HCT116 (cell line): ENCODE measurements at regions not wholly inside any gene's neighbourhood (a gene's known extent, or its start where the extent isn't known, plus 50 kb on each side); places are given as distances from the start of the nearest gene placed in this dataset.

Experiments
- ATAC-seq: fragments of 200-7000 bp; cut with Tn5 transposase; 2 replicates; pipeline ENCODE4 v1.9.1; 2020; ENCODE audit warnings: mild to moderate bottlenecking, moderate library complexity
- BruUV-seq: library from RNA; stranded (reverse); fragments of 400-500 nt; replicated peaks from 2 replicates; lab custom pipeline; 2021; lab: Mats Ljungman, UMichigan
- CTCF ChIA-PET: fragments of 300-600 bp; sonication (Branson Sonifier 250); formaldehyde crosslinking; loops from one replicate; lab custom pipeline; 2021; ENCODE audit warnings: antibody characterized with exemption; lab: Charles Lee
- POLR2A ChIA-PET: fragments of 300-600, 350-600 bp; sonication (Branson Sonifier 250); formaldehyde crosslinking; loops from one replicate; lab custom pipeline; 2021; ENCODE audit warnings: antibody characterized with exemption; lab: Charles Lee
- RAD21 ChIA-PET, 2 experiments: fragments of 300-600 bp; sonication (Branson Sonifier 250); formaldehyde crosslinking; loops; one replicate each; lab custom pipeline; 2023; ENCODE audit warnings: low total read pairs in 2 of 2; ENCODE audit not compliant: uncharacterized antibody in 2 of 2, unreplicated experiment in 2 of 2, low non-redundant PET in 1 of 2; lab: Charles Lee
- DNase-seq: peaks from one replicate; pipeline ENCODE4 v3.0.0-alpha.2; 2010; ENCODE audit warnings: low read depth, low spot score
- H2AFZ ChIP-seq: fragments of 200-600 bp; shearing (Covaris generic), sonication (generic); 2 replicates; pipeline ENCODE4 v1.6.1; 2017; ENCODE audit warnings: low read depth, mixed run types, mixed read lengths, antibody characterized with exemption, low read length; ENCODE audit not compliant: poor library complexity, severe bottlenecking
- H3K27ac ChIP-seq: 2 replicates; pipeline ENCODE4 v1.5.1; 2012; ENCODE audit warnings: low read depth, low read length
- H3K27me3 ChIP-seq: fragments of 200-600 bp; sonication (generic); 2 replicates; pipeline ENCODE4 v1.6.1; 2016; ENCODE audit warnings: mixed run types, low read length, mixed read lengths; ENCODE audit not compliant: insufficient read depth
- H3K36me3 ChIP-seq, 2 experiments: fragments of 200-500 bp in 1 of 2; fragments of 200-600 bp in 1 of 2; sonication (Bioruptor generic) in 1 of 2; sonication (generic) in 1 of 2; 2 replicates each; pipeline versions ENCODE4 v1.5.1 to v1.6.1; 2014 to 2016; ENCODE audit warnings: low read length in 2 of 2, inconsistent platforms in 1 of 2, mixed read lengths in 1 of 2, mixed run types in 1 of 2; ENCODE audit not compliant: insufficient read depth in 2 of 2, control insufficient read depth in 1 of 2
- H3K4me1 ChIP-seq, 2 experiments: fragments of 200-600 bp in 1 of 2; sonication (generic) in 1 of 2; 2 replicates each; pipeline versions ENCODE4 v1.5.1 to v1.6.1; 2012 to 2017; ENCODE audit warnings: low read length in 2 of 2, inconsistent platforms in 1 of 2, mild to moderate bottlenecking in 1 of 2, mixed read lengths in 1 of 2, mixed run types in 1 of 2, moderate library complexity in 1 of 2; ENCODE audit not compliant: insufficient read depth in 2 of 2, control insufficient read depth in 1 of 2
- H3K4me2 ChIP-seq: fragments of 200-600 bp; sonication (generic); 2 replicates; pipeline ENCODE4 v1.6.1; 2017; ENCODE audit warnings: mixed run types, low read length, mixed read lengths
- H3K4me3 ChIP-seq, 2 experiments: fragments of 200-600 bp in 1 of 2; sonication (generic) in 1 of 2; replicated peaks in 1 of 2; 2 replicates each; pipeline ENCODE4 v1.5.1; 2011 to 2016; ENCODE audit warnings: low read length in 2 of 2, control low read depth in 1 of 2, low read depth in 1 of 2, mild to moderate bottlenecking in 1 of 2, mixed read lengths in 1 of 2, mixed run types in 1 of 2
- H3K79me2 ChIP-seq: fragments of 200-600 bp; sonication (generic); 2 replicates; pipeline ENCODE4 v1.6.1; 2017; ENCODE audit warnings: mild to moderate bottlenecking, mixed run types, low read length, moderate library complexity, mixed read lengths; ENCODE audit not compliant: insufficient read depth
- H3K9ac ChIP-seq: fragments of 200-600 bp; sonication (generic); 2 replicates; pipeline ENCODE4 v1.6.1; 2016; ENCODE audit warnings: low read length, mixed read lengths
- H3K9me2 ChIP-seq: fragments of 200-600 bp; sonication (generic), shearing (Covaris generic); 2 replicates; pipeline ENCODE4 v1.6.1; 2017; ENCODE audit warnings: mixed run types, mild to moderate bottlenecking, moderate library complexity; ENCODE audit not compliant: insufficient read depth
- H3K9me3 ChIP-seq, 2 experiments: fragments of 200-500 bp in 1 of 2; fragments of 200-600 bp in 1 of 2; sonication (Bioruptor generic) in 1 of 2; sonication (generic) in 1 of 2; 2 replicates each; pipeline ENCODE4 v1.6.1; 2014 to 2017; ENCODE audit warnings: low read length in 2 of 2, mixed read lengths in 2 of 2, inconsistent platforms in 1 of 2, low read depth in 1 of 2, mild to moderate bottlenecking in 1 of 2, mixed run types in 1 of 2, moderate library complexity in 1 of 2; ENCODE audit not compliant: control insufficient read depth in 1 of 2, insufficient read depth in 1 of 2
- H4K20me1 ChIP-seq: fragments of 200-600 bp; sonication (generic), shearing (Covaris generic); 2 replicates; pipeline ENCODE4 v1.6.1; 2017; ENCODE audit warnings: mixed run types, mild to moderate bottlenecking, moderate library complexity; ENCODE audit not compliant: insufficient read depth
- CBX3 ChIP-seq: IDR thresholded peaks from 2 replicates; pipeline ENCODE4 v1.6.1; 2012; ENCODE audit warnings: low read depth
- CEBPB ChIP-seq: IDR thresholded peaks from 2 replicates; pipeline ENCODE4 v1.6.1; 2012; ENCODE audit warnings: low read depth
- EGR1 ChIP-seq: IDR thresholded peaks from 2 replicates; pipeline ENCODE4 v1.6.1; 2012; ENCODE audit warnings: low read depth
- JUND ChIP-seq: IDR thresholded peaks from 2 replicates; pipeline ENCODE4 v1.6.1; 2012
- POLR2A ChIP-seq: IDR thresholded peaks from 2 replicates; pipeline ENCODE4 v1.7.0; 2011; ENCODE audit warnings: borderline replicate concordance; ENCODE audit not compliant: insufficient read depth, insufficient read length; ENCODE audit errors: extremely low read depth
- POLR2AphosphoS5 ChIP-seq: IDR thresholded peaks from 2 replicates; pipeline ENCODE4 v1.6.1; 2011; ENCODE audit warnings: mild to moderate bottlenecking, low read depth, low read length, moderate library complexity
- RAD21 ChIP-seq: IDR thresholded peaks from 2 replicates; pipeline ENCODE4 v1.6.1; 2012; ENCODE audit warnings: low read depth, mild to moderate bottlenecking
- REST ChIP-seq: IDR thresholded peaks from 2 replicates; pipeline ENCODE4 v1.6.1; 2012; ENCODE audit warnings: low read depth
- SIN3A ChIP-seq: IDR thresholded peaks from 2 replicates; pipeline ENCODE4 v1.6.1; 2012; ENCODE audit warnings: low read depth
- SP1 ChIP-seq: IDR thresholded peaks from 2 replicates; pipeline ENCODE4 v1.6.1; 2012; ENCODE audit warnings: low read depth
- SRF ChIP-seq: IDR thresholded peaks from 2 replicates; pipeline ENCODE4 v1.6.1; 2012; ENCODE audit warnings: low read depth
- YY1 ChIP-seq: IDR thresholded peaks from 2 replicates; pipeline ENCODE4 v1.6.1; 2011; ENCODE audit warnings: low read length, low read depth, moderate library complexity, mild to moderate bottlenecking; ENCODE audit not compliant: insufficient replicate concordance; ENCODE audit errors: extremely low read depth
- ZFX ChIP-seq: fragments of 450-650 bp; IDR thresholded peaks from 2 replicates; pipeline ENCODE4 v1.6.1; 2017
- intact Hi-C: fragments of 100-400 bp; cut with micrococcal nuclease; formaldehyde crosslinking; loops from 2 replicates; pipeline ENCODE4 v1.10.0; 2022
- TF ChIP-seq, protein P1 (sequence below): IDR thresholded peaks from 2 replicates; pipeline ENCODE4 v1.6.1; 2012

- no peaks in the 10 kb centered on the region for H3K9me3 ChIP-seq
- ChIA-PET RAD21 (no interaction called here), POLR2A (no interaction called here), CTCF (no interaction called here)
- intact Hi-C loops = no loop called here
- H3K4me1 ChIP-seq = no peaks in the 10 kb centered on the region
- H3K4me3 ChIP-seq = no peak overlapping the region
- ATAC-seq (no peak), DNase-seq (no peak)
- H3K9ac ChIP-seq = no peak overlapping the region
- no peak for TF ChIP-seq EGR1
- TF ChIP-seq YY1 = no peak
- no peak for TF ChIP-seq REST
- no peak for TF ChIP-seq ZFX
- TF ChIP-seq JUND = no peak
- no peak for TF ChIP-seq RAD21
- TF ChIP-seq SRF = no peak
- no peak for TF ChIP-seq SP1
- TF ChIP-seq SIN3A = no peak
- TF ChIP-seq CBX3 = no peak
- no peak for TF ChIP-seq CEBPB
- TF ChIP-seq POLR2A = no peak
- TF ChIP-seq, protein P1, sequence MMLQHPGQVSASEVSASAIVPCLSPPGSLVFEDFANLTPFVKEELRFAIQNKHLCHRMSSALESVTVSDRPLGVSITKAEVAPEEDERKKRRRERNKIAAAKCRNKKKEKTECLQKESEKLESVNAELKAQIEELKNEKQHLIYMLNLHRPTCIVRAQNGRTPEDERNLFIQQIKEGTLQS = no peak
- no peak for TF ChIP-seq POLR2AphosphoS5
- no peaks in the 10 kb centered on the region for H3K9me2 ChIP-seq
- BruUV-seq = no TSS peak
- H3K27ac ChIP-seq = no peak overlapping the region
- H2AFZ ChIP-seq = no peak overlapping the region
- no peaks in the 10 kb centered on the region for H3K79me2 ChIP-seq
- no peaks in the 10 kb centered on the region for H3K36me3 ChIP-seq
- H3K27me3 ChIP-seq = no peaks in the 10 kb centered on the region
- no peak overlapping the region for H3K4me2 ChIP-seq
- H4K20me1 ChIP-seq = no peaks in the 10 kb centered on the region
Measured at GRCh38 chr5:56550227-56550626, 265.1 kb upstream of the MAP3K1 start.
